HG03575 (cell line): ENCODE measurements at regions not wholly inside any gene's neighbourhood (a gene's known extent, or its start where the extent isn't known, plus 50 kb on each side); places are given as distances from the start of the nearest gene placed in this dataset.

Experiments
- ATAC-seq: cut with Tn5 transposase; IDR thresholded peaks from one replicate; pipeline ENCODE4 v1.9.1; 2021; ENCODE audit not compliant: unreplicated experiment, insufficient number of reproducible peaks, low FRiP score; ENCODE audit errors: extremely low read depth

DNA sequence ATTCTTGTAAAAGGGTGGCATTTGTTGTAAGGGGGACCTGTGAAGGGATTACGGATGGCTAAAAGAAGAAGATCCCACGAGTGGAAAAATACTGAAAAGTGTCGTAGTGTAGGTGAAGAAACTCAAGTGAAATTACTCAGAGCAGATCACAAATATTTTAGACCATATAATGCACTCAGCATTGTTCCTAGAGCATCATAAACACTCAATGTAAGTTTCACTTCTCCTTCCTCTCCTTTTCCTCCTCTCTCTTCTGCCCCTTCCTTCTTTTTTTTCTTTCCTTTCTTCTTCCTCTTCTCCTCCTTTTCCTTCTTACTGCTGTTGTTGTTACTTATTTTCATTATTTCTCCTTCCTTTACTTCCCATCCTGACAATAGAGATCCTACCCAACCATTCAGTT is 445.6 kb downstream of the ADAMTS20 start:
- ATAC-seq: no peak

DNA sequence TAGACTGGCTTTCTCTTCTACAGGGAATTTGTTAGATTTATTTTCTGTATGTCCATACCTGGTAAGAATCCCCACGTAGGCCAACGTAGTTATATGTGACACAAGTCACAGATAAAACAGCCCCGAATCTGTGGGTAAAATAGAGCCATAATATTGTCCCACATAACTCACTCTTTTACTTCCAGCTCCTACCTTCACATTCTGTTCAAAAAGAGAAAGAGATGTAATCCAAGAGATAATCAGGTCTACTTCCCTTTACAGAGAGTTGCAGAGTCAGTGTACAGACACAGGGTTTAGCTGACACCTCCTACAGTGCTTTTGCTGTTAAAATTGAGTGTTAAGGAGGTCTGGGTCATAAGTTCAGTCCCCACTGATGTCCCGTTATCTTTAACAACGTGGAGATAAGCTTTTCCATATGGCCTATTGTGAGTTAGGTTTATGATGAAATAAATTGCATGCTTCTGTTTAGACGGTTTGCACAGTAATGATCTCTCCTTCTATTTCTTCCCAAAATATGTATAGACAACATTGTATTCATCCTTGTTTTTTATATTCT is 446.5 kb downstream of the ADAMTS20 start:
- ATAC-seq: no peak

DNA sequence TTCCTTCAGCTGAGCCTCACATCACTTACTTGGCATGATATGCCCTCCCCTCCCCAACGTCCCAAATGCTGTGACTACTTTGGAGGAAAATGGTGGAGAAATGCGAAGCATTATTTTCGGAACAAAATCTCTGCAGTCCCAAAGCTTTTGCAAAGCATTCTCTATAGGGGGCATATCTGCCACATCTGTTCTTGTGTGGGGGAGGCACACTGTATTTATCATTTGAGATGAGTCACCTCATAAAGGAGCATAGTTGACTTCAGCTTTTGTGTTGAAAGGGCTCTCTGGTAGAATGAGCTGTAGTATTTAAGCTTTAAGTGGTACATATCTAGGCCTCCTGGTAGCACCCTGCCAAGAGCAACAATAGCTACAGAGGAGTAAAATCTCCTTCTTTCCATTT is 447.5 kb downstream of the ADAMTS20 start:
- ATAC-seq: no peak

DNA sequence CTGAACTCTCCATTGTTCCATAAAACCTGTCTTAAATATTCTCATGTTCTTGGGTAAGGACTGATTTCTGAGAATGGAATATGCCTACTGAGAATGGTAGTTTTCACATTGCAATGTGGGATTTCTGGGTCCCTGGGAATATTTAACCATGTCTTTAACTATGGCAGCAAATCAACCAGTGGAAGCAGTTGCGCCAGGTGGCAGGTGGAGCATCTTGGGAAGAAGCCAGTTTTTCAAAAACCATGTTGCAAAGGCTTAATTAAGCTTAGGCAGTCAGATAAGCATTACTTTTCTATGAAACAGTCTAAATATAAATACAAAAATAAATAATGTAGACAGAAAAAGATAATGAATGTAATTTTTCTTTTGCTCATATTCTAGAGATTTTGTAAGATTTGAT is 448.1 kb downstream of the ADAMTS20 start:
- ATAC-seq: no peak

DNA sequence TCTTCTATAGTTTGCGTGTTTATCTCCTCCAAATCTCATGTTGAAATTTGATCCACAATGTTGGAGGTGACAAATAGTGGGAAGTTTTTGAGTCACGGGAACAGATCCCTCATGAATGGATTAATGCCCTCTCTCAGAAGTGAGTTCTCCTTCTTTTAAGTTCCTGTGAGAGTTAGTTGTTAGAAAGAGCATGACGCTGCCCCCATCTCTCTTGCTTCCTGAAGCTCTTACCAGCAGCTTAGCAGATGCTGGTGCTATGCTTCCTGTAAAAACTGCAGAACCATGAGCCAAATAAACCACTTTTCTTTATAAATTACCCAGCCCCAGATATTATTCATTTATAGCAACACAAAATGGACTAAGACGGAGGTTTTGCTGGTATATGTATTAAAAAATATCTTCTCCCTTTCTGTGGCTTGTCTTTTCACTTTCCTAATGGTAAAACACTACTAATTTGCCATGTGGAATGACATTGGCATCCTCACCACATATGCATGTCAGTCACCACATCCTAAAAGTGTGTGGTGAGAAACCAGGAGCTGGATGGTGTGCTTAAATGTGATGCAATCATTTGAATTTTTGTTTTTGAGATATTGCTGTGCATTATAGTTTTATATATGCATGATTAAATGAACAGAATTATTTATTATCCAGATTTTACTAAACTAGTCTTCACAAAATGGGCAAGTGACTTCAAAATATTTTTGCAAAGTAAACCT is 449.3 kb downstream of the ADAMTS20 start:
- no peak for ATAC-seq

DNA sequence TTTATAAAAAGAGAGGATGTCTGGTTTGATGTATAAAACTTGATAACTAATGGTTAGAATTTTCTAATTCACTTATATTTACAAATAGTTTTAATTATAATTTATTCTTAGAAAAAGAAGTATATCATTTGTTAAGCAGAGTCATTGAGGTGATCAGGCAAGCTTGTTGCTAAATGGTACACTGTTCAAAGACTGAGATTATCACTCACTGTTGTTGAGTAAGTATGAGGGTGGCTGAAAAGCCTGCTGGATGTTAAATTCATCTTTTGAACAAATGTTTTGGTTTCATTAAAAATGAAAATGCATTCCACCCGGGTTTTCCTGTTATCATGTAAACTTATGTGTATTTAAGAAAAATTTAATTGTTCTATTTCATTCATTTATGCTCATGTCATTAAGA is 451.8 kb downstream of the ADAMTS20 start:
- no peak for ATAC-seq

DNA sequence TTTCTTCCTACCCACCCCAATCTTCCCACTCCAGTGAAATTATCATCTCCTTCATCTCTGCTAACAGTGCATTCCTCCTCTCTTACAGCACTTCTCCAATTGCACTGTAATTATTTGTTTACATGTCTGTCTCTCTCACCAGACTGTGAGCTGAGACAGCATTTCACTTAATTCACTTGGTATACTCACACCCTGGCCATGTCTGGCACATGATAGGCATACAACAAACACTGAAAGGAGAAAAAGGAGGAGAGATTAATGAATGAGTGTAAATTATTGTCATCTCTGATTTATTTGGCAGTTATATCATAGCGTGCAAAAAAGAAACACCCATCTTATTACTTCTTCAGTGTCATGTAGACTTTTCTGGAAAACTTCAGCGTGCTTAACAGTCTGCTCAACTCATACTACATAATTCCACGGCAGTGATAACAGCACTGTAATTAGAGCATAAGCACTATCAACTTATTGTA is 452.3 kb downstream of the ADAMTS20 start:
- ATAC-seq: no peak

DNA sequence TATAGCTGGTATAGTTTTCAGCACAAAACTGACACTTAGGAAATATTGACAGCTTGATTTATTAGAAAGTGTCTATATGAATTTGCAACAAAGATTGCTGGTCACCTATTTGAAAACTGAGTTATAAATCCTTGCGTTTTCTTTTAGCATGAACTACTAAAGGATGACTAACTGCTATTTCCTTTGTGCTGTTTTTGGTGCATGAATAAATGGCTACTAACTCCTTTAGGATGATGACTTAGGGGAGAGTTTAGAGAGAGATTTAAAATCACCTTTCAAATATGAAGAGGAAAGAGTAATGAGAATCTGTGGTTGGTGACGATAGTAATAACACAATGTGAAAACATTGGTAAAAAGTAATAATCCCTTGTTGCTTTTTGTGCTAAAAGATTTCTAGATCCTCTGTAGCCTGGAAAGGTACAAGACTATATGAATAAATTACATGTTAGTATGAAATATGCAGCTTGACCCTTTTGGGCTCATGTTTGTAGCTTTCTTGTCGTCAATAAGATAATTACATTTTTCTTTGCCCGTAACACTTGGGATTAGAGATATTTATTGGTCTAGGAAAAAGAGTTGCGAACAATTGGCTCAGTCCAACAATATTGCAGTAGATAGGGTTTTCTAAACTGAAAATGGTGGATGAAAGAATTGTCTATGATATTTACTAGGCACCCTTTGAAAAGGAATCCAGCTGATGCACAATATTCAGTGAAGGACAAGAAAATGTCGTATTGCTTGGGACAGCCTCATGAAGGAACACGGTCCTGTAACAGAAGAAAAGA is 453.0 kb downstream of the ADAMTS20 start:
- ATAC-seq: no peak

DNA sequence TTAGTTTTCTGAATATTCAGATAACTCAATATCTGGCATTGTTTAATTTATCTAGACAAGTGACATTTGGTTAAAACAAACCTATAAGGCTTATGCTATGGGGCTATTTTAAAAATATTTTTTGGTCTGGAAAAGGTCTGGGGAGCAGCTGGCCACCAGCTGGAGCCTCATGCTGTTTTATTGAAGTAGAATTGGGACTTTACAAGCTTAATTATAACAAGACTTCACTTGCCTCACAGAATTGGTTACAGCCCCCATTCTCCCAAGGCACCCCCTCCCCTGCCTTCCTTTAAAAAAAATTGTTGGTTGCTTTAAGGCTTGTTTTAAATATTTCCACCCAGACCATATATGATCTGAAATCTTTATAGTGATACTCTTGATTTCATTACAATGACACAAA is 453.9 kb downstream of the ADAMTS20 start:
- ATAC-seq: no peak

DNA sequence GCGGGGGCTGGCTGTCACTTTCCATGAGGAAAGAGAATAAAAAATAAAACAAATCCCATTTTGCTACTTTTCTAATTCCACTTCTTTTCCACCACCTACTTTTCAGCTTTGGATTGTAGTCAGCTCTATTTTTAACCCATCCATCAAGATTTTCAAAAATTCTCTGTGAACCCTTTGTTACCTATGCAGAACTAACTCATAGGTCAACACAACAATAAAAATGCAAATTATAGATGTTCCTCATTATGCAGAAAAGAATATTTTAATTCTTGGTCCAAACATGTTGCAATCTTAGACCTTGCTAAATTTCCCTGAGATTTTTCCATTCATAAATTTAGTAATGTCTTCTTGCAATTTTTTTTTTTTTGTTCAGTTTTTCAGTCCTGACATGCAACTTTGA is 454.5 kb downstream of the ADAMTS20 start:
- ATAC-seq: no peak

DNA sequence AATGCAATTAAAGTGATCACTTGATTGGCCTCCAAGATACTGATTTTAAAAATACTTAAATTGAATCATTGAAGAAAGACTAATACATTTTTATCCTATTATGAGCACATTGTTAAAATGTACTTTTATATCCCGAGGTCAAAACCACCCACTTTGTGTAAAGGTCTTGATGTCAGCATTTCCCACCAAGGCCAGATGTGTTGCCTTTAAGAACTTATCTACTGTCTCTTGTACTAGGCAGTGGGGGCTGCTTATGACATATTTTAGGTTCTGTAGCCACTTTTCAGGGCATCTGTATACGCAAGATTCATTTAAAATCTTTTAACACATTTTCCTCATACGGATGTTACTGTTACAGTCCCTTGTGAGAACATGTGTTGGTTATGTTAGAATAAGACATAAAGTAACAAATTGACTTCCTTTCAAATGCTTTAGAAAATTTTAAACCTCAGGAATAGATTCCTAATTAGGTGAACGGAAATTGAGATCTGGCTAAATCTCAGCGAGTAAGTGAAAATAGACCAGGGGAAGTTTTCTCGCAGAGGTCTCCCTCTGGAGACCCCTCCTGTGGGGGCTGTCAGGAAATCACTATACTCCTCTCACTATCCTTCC is 456.2 kb downstream of the ADAMTS20 start:
- ATAC-seq: no peak

DNA sequence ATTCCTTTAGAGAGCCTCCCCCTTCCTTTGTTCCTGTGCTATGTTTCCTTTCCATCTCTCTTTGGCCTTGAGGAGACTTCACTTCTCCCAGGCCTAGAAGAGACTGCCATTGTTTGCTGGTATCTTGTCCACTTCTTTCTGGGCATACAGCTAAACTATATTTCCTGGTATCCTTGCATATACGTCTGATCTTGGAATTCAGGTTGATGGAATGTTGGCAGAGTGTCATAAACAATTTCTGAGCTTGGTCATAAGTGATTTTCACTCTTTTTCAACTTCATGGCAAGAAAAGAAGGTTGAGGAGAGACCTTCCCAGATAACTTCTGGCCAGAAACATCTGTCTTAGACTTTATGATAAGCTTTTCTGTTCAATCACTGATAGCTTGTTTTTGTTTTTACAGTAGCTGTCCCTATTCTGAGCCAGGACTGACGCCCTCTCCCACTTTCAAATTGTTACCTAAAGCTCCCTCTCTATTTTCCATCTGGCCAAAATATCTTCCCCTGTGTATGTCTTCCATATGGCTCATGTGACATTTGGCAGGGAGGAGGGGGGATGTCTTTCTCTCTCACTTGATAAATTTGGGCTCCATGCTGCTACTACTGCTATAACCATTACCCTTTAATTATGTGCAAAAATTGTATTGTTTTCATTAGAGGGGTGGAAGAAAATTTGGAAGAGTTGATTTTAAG is 457.0 kb downstream of the ADAMTS20 start:
- no peak for ATAC-seq

DNA sequence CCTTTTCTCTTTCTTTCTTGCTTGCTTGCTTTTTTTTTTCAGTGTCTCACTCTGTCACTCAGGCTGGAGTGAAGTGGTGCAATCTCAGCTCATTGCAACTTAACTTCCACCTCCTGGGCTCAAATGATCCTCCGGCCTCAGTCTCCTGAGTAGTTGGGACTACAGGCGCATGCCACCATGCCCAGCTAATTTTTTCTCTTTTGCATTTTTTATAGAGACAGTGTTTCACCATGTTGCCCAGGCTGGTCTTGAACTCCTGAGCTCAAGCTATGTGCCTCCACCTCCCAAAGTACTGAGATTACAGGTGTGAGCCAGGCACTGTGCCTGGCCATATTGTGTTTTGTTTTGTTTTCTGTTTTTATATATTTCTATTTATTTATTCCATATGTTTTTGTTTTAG is 461.0 kb downstream of the ADAMTS20 start:
- no peak for ATAC-seq

DNA sequence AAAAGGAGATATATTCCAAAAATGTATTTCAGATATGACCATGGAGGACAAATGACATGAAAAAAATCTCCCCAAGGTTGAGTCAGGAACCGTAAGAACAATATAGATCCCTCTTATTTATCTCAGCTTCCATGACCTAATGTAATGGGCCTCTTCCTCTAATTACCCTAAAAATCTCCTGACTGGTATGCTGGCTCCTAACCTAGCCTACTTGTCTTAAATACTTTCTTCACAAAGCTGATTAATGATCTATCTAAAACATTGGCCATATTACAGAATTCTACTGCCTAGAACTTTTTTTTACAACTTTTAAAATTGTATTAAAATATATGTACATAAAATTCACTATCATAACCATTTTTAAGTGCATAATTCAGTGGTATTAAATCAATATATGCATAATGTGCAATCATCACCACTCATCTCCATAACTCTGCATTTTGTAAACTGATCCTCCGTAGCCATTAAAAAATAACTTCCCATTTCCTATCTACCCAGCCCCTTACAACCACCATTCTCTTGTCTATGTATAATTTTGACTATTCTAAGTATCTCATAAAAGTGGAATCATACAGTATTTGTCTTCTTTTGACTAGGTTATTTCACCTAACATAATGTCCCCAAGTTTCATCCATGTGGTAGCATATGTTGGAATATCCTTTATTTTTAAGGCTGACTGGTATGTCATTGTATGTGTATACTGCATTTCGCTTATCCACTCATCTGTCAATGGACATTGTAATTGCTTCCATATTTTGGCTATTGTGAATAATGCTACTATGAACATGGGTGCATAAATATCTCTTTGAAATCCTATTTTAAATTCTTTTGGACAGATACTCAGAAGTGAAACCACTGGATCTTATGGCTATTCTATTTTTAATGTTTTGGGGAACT is 464.6 kb downstream of the ADAMTS20 start:
- ATAC-seq: no peak

DNA sequence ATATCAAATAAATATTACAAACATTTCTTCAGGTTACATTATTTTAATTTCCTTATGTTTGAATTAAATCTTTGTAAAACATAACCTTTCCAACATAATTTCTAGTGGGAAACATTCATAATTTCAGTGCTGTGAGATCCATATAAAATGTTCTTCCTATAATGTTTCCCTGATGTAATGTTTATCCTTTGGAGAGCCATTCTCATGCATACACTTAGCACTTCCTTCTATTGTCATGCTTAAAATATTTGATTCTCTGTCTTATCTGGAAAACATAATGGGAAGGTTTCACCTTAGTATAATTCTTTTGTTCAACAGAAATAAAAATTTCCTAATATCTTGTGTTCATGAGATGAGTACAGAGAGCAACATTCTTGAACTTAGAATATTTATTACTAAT is 472.5 kb downstream of the ADAMTS20 start:
- no peak for ATAC-seq

DNA sequence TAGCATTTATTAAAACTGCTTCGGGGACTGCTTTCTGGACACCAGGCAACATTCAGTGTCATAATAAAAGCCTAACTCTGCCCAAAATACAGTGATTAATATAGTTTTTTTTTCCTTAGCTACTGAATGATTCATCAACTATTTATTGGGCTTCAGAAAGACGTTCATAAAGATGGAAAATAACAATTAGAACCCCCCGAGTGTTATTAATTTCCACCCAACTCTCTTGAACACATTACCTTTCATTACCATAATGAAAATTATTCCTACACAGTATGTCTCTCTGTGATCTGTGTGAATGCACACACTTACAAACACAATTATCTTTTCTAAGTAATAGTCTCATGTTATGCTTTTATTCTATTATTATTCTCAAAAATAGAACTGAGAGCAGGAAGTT is 473.0 kb downstream of the ADAMTS20 start:
- no peak for ATAC-seq

DNA sequence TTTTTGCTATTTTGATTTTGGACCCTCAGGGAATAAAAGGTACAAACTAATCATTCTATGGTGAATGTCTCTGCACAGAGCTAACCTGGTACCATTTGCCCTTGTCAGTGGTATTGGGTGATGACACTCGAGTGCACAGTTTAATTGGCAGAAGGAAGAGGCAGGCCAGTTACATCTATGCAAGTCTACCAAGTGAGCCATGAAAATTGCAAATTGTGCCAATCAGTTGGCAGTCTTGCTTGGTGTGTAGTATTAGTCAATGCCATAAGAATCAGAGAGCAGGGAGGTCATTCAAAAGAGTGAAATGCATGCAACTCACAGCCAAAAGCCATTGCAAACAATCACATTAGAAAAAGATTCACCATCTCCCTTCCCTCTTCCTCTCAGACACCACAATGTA is 479.6 kb downstream of the ADAMTS20 start:
- no peak for ATAC-seq

DNA sequence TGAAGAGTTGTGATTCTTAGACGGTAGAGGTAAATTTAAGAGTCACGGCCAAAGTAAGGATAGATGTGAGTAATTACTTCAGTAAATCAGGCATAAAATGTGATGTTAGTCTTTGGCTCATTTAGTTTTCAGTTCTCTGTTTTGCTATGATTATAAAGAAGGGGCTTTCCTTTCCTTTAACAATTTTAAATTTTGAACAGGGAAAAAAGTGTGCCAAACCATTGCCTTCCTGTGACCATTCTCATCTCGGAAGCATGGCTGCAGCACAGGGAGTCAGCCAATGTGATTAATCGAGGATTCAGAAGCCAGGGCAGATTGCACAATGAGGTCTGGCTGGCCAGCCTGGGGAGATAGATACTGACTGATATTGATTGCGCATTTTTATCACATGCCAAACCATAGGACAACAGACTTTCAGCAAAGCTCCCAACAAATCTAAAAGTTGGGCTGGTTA is 480.2 kb upstream of the PRICKLE1 start:
- ATAC-seq: no peak
